SH-SY5Y (cell line): ENCODE measurements at regions not wholly inside any gene's neighbourhood (a gene's known extent, or its start where the extent isn't known, plus 50 kb on each side); places are given as distances from the start of the nearest gene placed in this dataset.

Source experiments
- GATA2 ChIP-seq: IDR thresholded peaks from 2 replicates; pipeline ENCODE4 v1.6.1; 2011; ENCODE audit warnings: mild to moderate bottlenecking, low read depth, low read length
- GATA3 ChIP-seq: IDR thresholded peaks from 2 replicates; pipeline ENCODE4 v1.6.1; 2011; ENCODE audit warnings: low read depth, mild to moderate bottlenecking, low read length, moderate library complexity

GRCh38 chr4:26120098-26120825, 200.6 kb upstream of the RBPJ start:
- TF ChIP-seq GATA3: no peak
- TF ChIP-seq GATA2: no peak

- TF ChIP-seq GATA3: no peak
- TF ChIP-seq GATA2: no peak
These were observed 198.1 kb upstream of the RBPJ start for GRCh38 chr4:26122690-26123089.

- TF ChIP-seq GATA3 (no peak), GATA2 (no peak)
These were observed 196.0 kb upstream of the RBPJ start for GRCh38 chr4:26124753-26125321.

GRCh38 chr4:26126143-26126718, 194.6 kb upstream of the RBPJ start:
- no peak for TF ChIP-seq GATA2
- no peak for TF ChIP-seq GATA3

- TF ChIP-seq GATA3: no peak
- no peak for TF ChIP-seq GATA2
These were observed 193.8 kb upstream of the RBPJ start for GRCh38 chr4:26126994-26127393.

- TF ChIP-seq GATA2: no peak
- TF ChIP-seq GATA3: no peak
These were observed 192.9 kb upstream of the RBPJ start for GRCh38 chr4:26127851-26128337.

- TF ChIP-seq GATA2 (no peak), GATA3 (no peak)
These were observed 190.6 kb upstream of the RBPJ start for GRCh38 chr4:26130173-26130572.

- TF ChIP-seq GATA2 (no peak), GATA3 (no peak)
These were observed 189.9 kb upstream of the RBPJ start for GRCh38 chr4:26130841-26131432.

GRCh38 chr4:26131711-26132110, 189.1 kb upstream of the RBPJ start:
- no peak for TF ChIP-seq GATA3
- no peak for TF ChIP-seq GATA2

GRCh38 chr4:26132858-26133257, 188.0 kb upstream of the RBPJ start:
- TF ChIP-seq GATA2 (no peak), GATA3 (no peak)

GRCh38 chr4:26133840-26134239, 187.0 kb upstream of the RBPJ start:
- TF ChIP-seq GATA3: no peak
- no peak for TF ChIP-seq GATA2

GRCh38 chr4:26135331-26135730, 185.5 kb upstream of the RBPJ start:
- no peak for TF ChIP-seq GATA3
- TF ChIP-seq GATA2: no peak

- no peak for TF ChIP-seq GATA3
- TF ChIP-seq GATA2: no peak
These were observed 184.2 kb upstream of the RBPJ start for GRCh38 chr4:26136615-26137014.

- TF ChIP-seq GATA3 (no peak), GATA2 (no peak)
These were observed 183.5 kb upstream of the RBPJ start for GRCh38 chr4:26137288-26137687.

GRCh38 chr4:26139310-26139924, 181.4 kb upstream of the RBPJ start:
- TF ChIP-seq GATA2 (no peak), GATA3 (no peak)
